Coronary artery (tissue), 2 donors: ENCODE measurements at regions not wholly inside any gene's neighbourhood (a gene's known extent, or its start where the extent isn't known, plus 50 kb on each side); places are given as distances from the start of the nearest gene placed in this dataset.

Experiments
- DNase-seq: peaks from one replicate; pipeline ENCODE4 v3.0.0-alpha.2; 2017; ENCODE audit warnings: low spot score
- H3K27ac ChIP-seq, 2 donors: fragments of 200-600 bp; sonication (generic); one replicate each; pipeline ENCODE4 v1.5.1; 2016 to 2019
- H3K4me3 ChIP-seq: fragments of 200-600 bp; sonication (generic); 2 replicates; pipeline ENCODE4 v1.5.1; 2016; ENCODE audit warnings: mild to moderate bottlenecking, moderate library complexity
- CTCF ChIP-seq: fragments of 200-600 bp; sonication (generic); IDR thresholded peaks from one replicate; pipeline ENCODE4 v1.5.1; 2019; ENCODE audit warnings: antibody characterized with exemption

- DNase-seq, result no peak
- TF ChIP-seq CTCF, result no peak
- Histone ChIP-seq H3K4me3 (no peak overlapping the region), H3K27ac (no peak overlapping the region)
Observed at GRCh38 chr5:77948476-77948875, 172.3 kb upstream of the TBCA start.

GRCh38 chr5:77947041-77947428, 170.9 kb upstream of the TBCA start:
- Histone ChIP-seq H3K4me3 (no peak overlapping the region), H3K27ac (no peak overlapping the region)
- no peak for DNase-seq
- no peak for TF ChIP-seq CTCF

- no peak for DNase-seq
- Histone ChIP-seq H3K27ac (no peak overlapping the region), H3K4me3 (no peak overlapping the region)
- no peak for TF ChIP-seq CTCF
Observed at GRCh38 chr5:77946381-77947040, 170.4 kb upstream of the TBCA start.

- no peak overlapping the region for H3K4me3 ChIP-seq
- no peak for TF ChIP-seq CTCF
- DNase-seq, result no peak
- H3K27ac ChIP-seq, result no peak overlapping the region
Observed at GRCh38 chr5:77945874-77946273, 169.7 kb upstream of the TBCA start.

GRCh38 chr5:77944757-77945340, 168.7 kb upstream of the TBCA start:
- Histone ChIP-seq H3K27ac (no peak overlapping the region), H3K4me3 (no peak overlapping the region)
- no peak for DNase-seq
- TF ChIP-seq CTCF, result no peak

- TF ChIP-seq CTCF, result no peak
- H3K4me3 ChIP-seq, result no peak overlapping the region
- DNase-seq, result no peak
- H3K27ac ChIP-seq, result no peak overlapping the region
Observed at GRCh38 chr5:77943851-77944250, 167.7 kb upstream of the TBCA start.

GRCh38 chr5:77942578-77943239, 166.6 kb upstream of the TBCA start:
- no peak for TF ChIP-seq CTCF
- no peak overlapping the region for H3K27ac ChIP-seq
- no peak overlapping the region for H3K4me3 ChIP-seq
- no peak for DNase-seq
